ENCODE measurements at regions not wholly inside any gene's neighbourhood (a gene's known extent, or its start where the extent isn't known, plus 50 kb on each side); places are given as distances from the start of the nearest gene placed in this dataset.

DNA sequence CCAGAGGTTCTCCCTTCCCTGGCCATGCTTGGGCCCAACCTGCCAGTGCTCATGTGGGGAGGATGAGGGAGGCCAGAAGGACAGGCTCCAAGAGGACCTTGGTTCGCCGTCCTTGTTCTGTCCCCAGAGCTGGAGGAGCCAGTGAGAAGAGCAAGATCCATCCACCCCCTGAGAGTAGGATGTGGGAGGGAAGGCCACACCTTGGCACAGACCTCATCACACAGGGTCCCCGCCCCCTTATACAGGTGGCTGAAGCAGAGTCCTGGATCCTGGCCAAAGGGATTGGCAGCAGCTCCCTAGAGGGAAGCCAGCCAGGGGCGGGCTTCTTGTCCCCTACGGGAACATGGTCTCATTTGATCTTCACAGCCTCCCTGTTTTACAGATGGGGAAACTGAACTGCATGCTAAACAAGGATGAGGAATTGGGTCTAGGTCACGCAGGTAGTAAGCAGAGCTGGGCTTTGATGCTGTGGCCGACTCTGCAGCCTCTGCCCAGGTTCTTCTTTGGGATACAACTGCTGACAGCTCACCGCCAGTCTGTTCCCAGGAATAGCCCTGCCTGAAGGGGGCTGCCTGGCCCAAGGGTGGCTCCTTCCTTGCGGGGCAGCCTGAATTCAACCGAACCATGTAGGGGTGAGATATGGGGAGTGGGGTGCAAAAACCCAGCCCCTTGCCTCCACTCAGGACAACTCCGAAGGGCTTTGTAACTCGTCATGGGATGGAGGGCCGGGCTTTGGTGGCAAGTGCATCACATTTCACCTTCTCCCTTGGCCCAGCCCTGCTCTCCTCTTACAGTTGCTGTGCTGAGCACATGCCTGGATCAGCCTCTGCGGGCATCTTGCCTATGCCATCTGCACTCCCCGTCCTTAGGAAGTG, 62.2 kb upstream of the KDM7A start:
- TF ChIP-seq CTCF (conservative IDR thresholded peaks at IDR 0.05) (no peak), ZFX (IDR thresholded peaks at IDR 0.05) (no peak)
